IMR-90 (cell line): ENCODE measurements at regions not wholly inside any gene's neighbourhood (a gene's known extent, or its start where the extent isn't known, plus 50 kb on each side); places are given as distances from the start of the nearest gene placed in this dataset.

Experiments
- ATAC-seq: fragments of 200-7000 bp; cut with Tn5 transposase; 2 replicates; pipeline ENCODE4 v1.9.1; 2020; ENCODE audit warnings: low read depth, mild to moderate bottlenecking, moderate library complexity
- BruUV-seq: library from RNA; stranded (reverse); fragments of 400-500 nt; replicated peaks from 2 replicates; lab custom pipeline; 2021; lab: Mats Ljungman, UMichigan
- CTCF ChIA-PET: fragments of 300-600 bp; formaldehyde crosslinking; extraction: SDS; loops from one replicate; lab custom pipeline; 2021; ENCODE audit warnings: antibody characterized with exemption; lab: Yijun Ruan, JAX
- POLR2A ChIA-PET: fragments of 300-600 bp; sonication (Branson Sonifier 250); formaldehyde crosslinking; loops from one replicate; lab custom pipeline; 2022; ENCODE audit warnings: antibody characterized with exemption; ENCODE audit not compliant: unreplicated experiment; lab: Charles Lee
- DNase-seq: peaks from one replicate; pipeline ENCODE4 v3.0.0; 2013
- H2AFZ ChIP-seq: replicated peaks from 2 replicates; pipeline ENCODE3; 2013; ENCODE audit warnings: low read length, mild to moderate bottlenecking; ENCODE audit not compliant: poor library complexity
- H2AK5ac ChIP-seq: 2 replicates; pipeline ENCODE4 v1.6.1; 2013; ENCODE audit warnings: low read depth, low read length, inconsistent platforms
- H2AK9ac ChIP-seq: replicated peaks from 2 replicates; pipeline ENCODE3; 2013; ENCODE audit warnings: mild to moderate bottlenecking, low read depth, low read length, moderate library complexity; ENCODE audit not compliant: poor library complexity
- H2BK120ac ChIP-seq: 2 replicates; pipeline ENCODE4 v1.6.1; 2013; ENCODE audit warnings: low read depth, low read length, inconsistent platforms
- H2BK15ac ChIP-seq: 3 replicates; pipeline ENCODE4 v1.6.1; 2013; ENCODE audit warnings: low read depth, low read length, inconsistent platforms
- H2BK20ac ChIP-seq: 2 replicates; pipeline ENCODE4 v1.6.1; 2013; ENCODE audit warnings: low read depth, mild to moderate bottlenecking, inconsistent platforms, low read length, moderate library complexity
- H2BK5ac ChIP-seq: 2 replicates; pipeline ENCODE4 v1.6.1; 2013; ENCODE audit warnings: mild to moderate bottlenecking, low read depth, low read length, inconsistent platforms; ENCODE audit not compliant: poor library complexity, severe bottlenecking
- H3K14ac ChIP-seq: replicated peaks from 2 replicates; pipeline ENCODE4 v1.6.1; 2013; ENCODE audit warnings: low read depth, low read length, inconsistent platforms
- H3K18ac ChIP-seq: 2 replicates; pipeline ENCODE4 v1.6.1; 2013; ENCODE audit warnings: low read depth, low read length, control low read depth
- H3K23ac ChIP-seq: 2 replicates; pipeline ENCODE4 v1.6.1; 2013; ENCODE audit warnings: low read depth, low read length, inconsistent platforms
- H3K27ac ChIP-seq: 2 replicates; pipeline ENCODE4 v1.5.1; 2013; ENCODE audit warnings: mild to moderate bottlenecking, control low read depth, low read length; ENCODE audit not compliant: insufficient read depth
- H3K27me3 ChIP-seq: 2 replicates; pipeline ENCODE4 v1.6.1; 2013; ENCODE audit warnings: low read length; ENCODE audit not compliant: control insufficient read depth, insufficient read depth
- H3K36me3 ChIP-seq: 2 replicates; pipeline ENCODE4 v1.6.1; 2013; ENCODE audit warnings: low read length, mixed read lengths; ENCODE audit not compliant: control insufficient read depth, insufficient read depth
- H3K4ac ChIP-seq: 2 replicates; pipeline ENCODE4 v1.6.1; 2013; ENCODE audit warnings: low read depth, low read length, inconsistent platforms
- H3K4me1 ChIP-seq: 2 replicates; pipeline ENCODE4 v1.6.1; 2013; ENCODE audit warnings: low read length, mixed read lengths; ENCODE audit not compliant: control insufficient read depth, insufficient read depth
- H3K4me2 ChIP-seq: 2 replicates; pipeline ENCODE4 v1.6.1; 2013; ENCODE audit warnings: low read depth, mild to moderate bottlenecking, control low read depth, low read length, moderate library complexity
- H3K4me3 ChIP-seq: 2 replicates; pipeline ENCODE4 v1.5.1; 2013; ENCODE audit warnings: low read depth, mild to moderate bottlenecking, control low read depth, low read length, moderate library complexity; ENCODE audit not compliant: insufficient read depth
- H3K56ac ChIP-seq: 2 replicates; pipeline ENCODE4 v1.6.1; 2013; ENCODE audit warnings: low read length, inconsistent platforms; ENCODE audit not compliant: insufficient read depth; ENCODE audit errors: extremely low read depth
- H3K79me1 ChIP-seq, 2 experiments: 2 replicates each; pipeline ENCODE4 v1.6.1; 2013; ENCODE audit warnings: low read length in 2 of 2, inconsistent platforms in 1 of 2, low read depth in 1 of 2
- H3K9ac ChIP-seq: 2 replicates; pipeline ENCODE4 v1.6.1; 2013; ENCODE audit warnings: low read depth, low read length, control low read depth
- H3K9me1 ChIP-seq: 2 replicates; pipeline ENCODE4 v1.6.1; 2013; ENCODE audit warnings: low read length, inconsistent platforms; ENCODE audit not compliant: insufficient read depth
- H3K9me3 ChIP-seq: 2 replicates; pipeline ENCODE4 v1.6.1; 2013; ENCODE audit warnings: low read length; ENCODE audit not compliant: control insufficient read depth, insufficient read depth
- H4K20me1 ChIP-seq: 2 replicates; pipeline ENCODE4 v1.6.1; 2013; ENCODE audit warnings: low read length, inconsistent platforms; ENCODE audit not compliant: insufficient read depth
- H4K5ac ChIP-seq: 2 replicates; pipeline ENCODE4 v1.6.1; 2013; ENCODE audit warnings: mild to moderate bottlenecking, low read depth, low read length, control low read depth
- H4K8ac ChIP-seq, 2 experiments: 2 replicates each; pipeline ENCODE4 v1.6.1; 2013; ENCODE audit warnings: low read depth in 2 of 2, low read length in 2 of 2, control low read depth in 1 of 2, inconsistent platforms in 1 of 2
- H4K91ac ChIP-seq: 2 replicates; pipeline ENCODE4 v1.6.1; 2013; ENCODE audit warnings: low read depth, low read length, inconsistent platforms; ENCODE audit not compliant: insufficient read depth
- BHLHE40 ChIP-seq: fragments of 150-350 bp; IDR thresholded peaks from 2 replicates; pipeline ENCODE4 v1.6.1; 2016; ENCODE audit warnings: mild to moderate bottlenecking, low read depth, low read length
- CEBPB ChIP-seq: IDR thresholded peaks from 2 replicates; pipeline ENCODE4 v1.6.1; 2012; ENCODE audit warnings: low read depth, low read length, improper control_type of control experiment
- CHD1 ChIP-seq: IDR thresholded peaks from 2 replicates; pipeline ENCODE4 v1.6.1; 2012; ENCODE audit warnings: low read depth, low read length, improper control_type of control experiment
- CTCF ChIP-seq: conservative IDR thresholded peaks from 2 replicates; pipeline ENCODE4 v1.5.1; 2012; ENCODE audit warnings: mild to moderate bottlenecking, low read depth, low read length, improper control_type of control experiment
- MAFK ChIP-seq: IDR thresholded peaks from 2 replicates; pipeline ENCODE4 v1.6.1; 2012; ENCODE audit warnings: low read depth, low read length, improper control_type of control experiment
- MAZ ChIP-seq: IDR thresholded peaks from 2 replicates; pipeline ENCODE4 v1.6.1; 2012; ENCODE audit warnings: low read depth, mild to moderate bottlenecking, low read length, improper control_type of control experiment, moderate library complexity, borderline replicate concordance
- MXI1 ChIP-seq: IDR thresholded peaks from 2 replicates; pipeline ENCODE4 v1.6.1; 2012; ENCODE audit warnings: low read depth, mild to moderate bottlenecking, low read length, moderate library complexity, borderline replicate concordance
- NFE2L2 ChIP-seq: fragments of 150-350 bp; IDR thresholded peaks from 2 replicates; pipeline ENCODE4 v1.6.1; 2016; ENCODE audit warnings: low read depth, mild to moderate bottlenecking, low read length
- POLR2A ChIP-seq: IDR thresholded peaks from 2 replicates; pipeline ENCODE4 v1.6.1; 2012; ENCODE audit warnings: mild to moderate bottlenecking, low read depth, low read length
- RAD21 ChIP-seq: IDR thresholded peaks from 2 replicates; pipeline ENCODE4 v1.6.1; 2012; ENCODE audit warnings: low read length, improper control_type of control experiment
- RCOR1 ChIP-seq: IDR thresholded peaks from 2 replicates; pipeline ENCODE4 v1.6.1; 2012; ENCODE audit warnings: mild to moderate bottlenecking, low read length, improper control_type of control experiment; ENCODE audit not compliant: insufficient replicate concordance
- RFX5 ChIP-seq: IDR thresholded peaks from 2 replicates; pipeline ENCODE4 v1.8.0; 2012; ENCODE audit warnings: low read depth, mild to moderate bottlenecking, low read length, moderate library complexity
- SMC3 ChIP-seq: fragments of 150-350 bp; IDR thresholded peaks from 2 replicates; pipeline ENCODE4 v1.6.1; 2016; ENCODE audit warnings: low read depth, mild to moderate bottlenecking, antibody characterized with exemption, low read length, moderate library complexity
- WGBS, 2 experiments: methylation state at CpG; one replicate each; pipeline versions ENCODE4 v1.1.5 to v1.1.7; 2013; ENCODE audit warnings: missing lambda C conversion rate in 2 of 2; ENCODE audit not compliant: insufficient read length in 1 of 2; ENCODE audit errors: extremely low coverage in 2 of 2; 5-methylcytosine and 5-hydroxymethylcytosine counted together
- dilution Hi-C: fragments of 300-500 bp; cut with HindIII; formaldehyde crosslinking; loops from one replicate; pipeline ENCODE4 v1.14.3; 2018; ENCODE audit warnings: low sequenced_read_pairs; ENCODE audit not compliant: unreplicated experiment
- in situ Hi-C: fragments of 300-500 bp; cut with MboI; formaldehyde crosslinking; loops from 3 replicates; pipeline ENCODE4 v1.14.3; 2019; ENCODE audit warnings: low sequenced_read_pairs, inconsistent platforms, mixed read lengths
- intact Hi-C: fragments of 100-400 bp; cut with micrococcal nuclease; formaldehyde crosslinking; loops from 2 replicates; pipeline ENCODE4 v1.10.0; 2022
- TF ChIP-seq, protein P1 (sequence below): fragments of 150-350 bp; IDR thresholded peaks from 2 replicates; pipeline ENCODE4 v1.6.1; 2016; ENCODE audit warnings: low read depth, mild to moderate bottlenecking, low read length, moderate library complexity, borderline replicate concordance
- TF ChIP-seq, protein P2 (sequence below): fragments of 150-350 bp; IDR thresholded peaks from 2 replicates; pipeline ENCODE4 v1.6.1; 2017; ENCODE audit warnings: mild to moderate bottlenecking, antibody characterized with exemption, low read length, low read depth

GRCh38 chr10:63696205-63696604 is 175.0 kb downstream of the REEP3 start:
- Histone ChIP-seq H4K91ac (no peak overlapping the region), H3K56ac (no peak overlapping the region; the same call in 1 of the 2 replicates), H3K27ac (no peak overlapping the region), H3K9me1 (peaks cover 7% of the 10 kb centered on the region), H3K4me2 (no peak overlapping the region), H2AK5ac (no peak overlapping the region), H3K14ac (no peak overlapping the region), H2BK15ac (no peak overlapping the region), H4K20me1 (no peaks in the 10 kb centered on the region), H2BK20ac (no peak overlapping the region), H2AK9ac (no peak overlapping the region), H2BK120ac (no peak overlapping the region), H3K18ac (no peak overlapping the region), H3K36me3 (no peaks in the 10 kb centered on the region), H3K27me3 (no peaks in the 10 kb centered on the region), H4K5ac (no peak overlapping the region), H3K4ac (no peak overlapping the region), H3K4me3 (no peak overlapping the region), H2BK5ac (no peak overlapping the region), H3K4me1 (peaks cover 6% of the 10 kb centered on the region), H3K79me1 (no peaks in the 10 kb centered on the region), H3K23ac (no peak overlapping the region), H3K9ac (no peak overlapping the region), H3K9me3 (no peaks in the 10 kb centered on the region), H4K8ac (no peak overlapping the region), H2AFZ (no peak overlapping the region)
- ChIA-PET CTCF (no interaction called here), POLR2A (no interaction called here)
- intact Hi-C loops: no loop called here
- in situ Hi-C loops: no loop called here
- dilution Hi-C loops: no loop called here
- no CpG with 5 or more reads among the region's 3 CpGs for WGBS, 2 experiments
- BruUV-seq: no TSS peak
- ATAC-seq: no peak
- TF ChIP-seq CTCF (no peak), BHLHE40 (no peak), MAZ (no peak), CEBPB (no peak), MAFK (no peak), POLR2A (no peak), RFX5 (no peak), SMC3 (no peak), RCOR1 (no peak), MXI1 (no peak), NFE2L2 (no peak), CHD1 (no peak), RAD21 (no peak)
- TF ChIP-seq, protein P1, sequence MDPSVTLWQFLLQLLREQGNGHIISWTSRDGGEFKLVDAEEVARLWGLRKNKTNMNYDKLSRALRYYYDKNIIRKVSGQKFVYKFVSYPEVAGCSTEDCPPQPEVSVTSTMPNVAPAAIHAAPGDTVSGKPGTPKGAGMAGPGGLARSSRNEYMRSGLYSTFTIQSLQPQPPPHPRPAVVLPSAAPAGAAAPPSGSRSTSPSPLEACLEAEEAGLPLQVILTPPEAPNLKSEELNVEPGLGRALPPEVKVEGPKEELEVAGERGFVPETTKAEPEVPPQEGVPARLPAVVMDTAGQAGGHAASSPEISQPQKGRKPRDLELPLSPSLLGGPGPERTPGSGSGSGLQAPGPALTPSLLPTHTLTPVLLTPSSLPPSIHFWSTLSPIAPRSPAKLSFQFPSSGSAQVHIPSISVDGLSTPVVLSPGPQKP: no peak
- TF ChIP-seq, protein P2, sequence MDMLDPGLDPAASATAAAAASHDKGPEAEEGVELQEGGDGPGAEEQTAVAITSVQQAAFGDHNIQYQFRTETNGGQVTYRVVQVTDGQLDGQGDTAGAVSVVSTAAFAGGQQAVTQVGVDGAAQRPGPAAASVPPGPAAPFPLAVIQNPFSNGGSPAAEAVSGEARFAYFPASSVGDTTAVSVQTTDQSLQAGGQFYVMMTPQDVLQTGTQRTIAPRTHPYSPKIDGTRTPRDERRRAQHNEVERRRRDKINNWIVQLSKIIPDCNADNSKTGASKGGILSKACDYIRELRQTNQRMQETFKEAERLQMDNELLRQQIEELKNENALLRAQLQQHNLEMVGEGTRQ: no peak
- DNase-seq: no peak
